HUES6 (cell line): ENCODE measurements at regions not wholly inside any gene's neighbourhood (a gene's known extent, or its start where the extent isn't known, plus 50 kb on each side); places are given as distances from the start of the nearest gene placed in this dataset.

Source experiments
- H3K27ac ChIP-seq: 2 replicates; pipeline ENCODE4 v1.7.0; 2013; ENCODE audit warnings: low read depth, mild to moderate bottlenecking, low read length, inconsistent platforms
- H3K27me3 ChIP-seq: 2 replicates; pipeline ENCODE4 v1.6.1; 2013; ENCODE audit warnings: low read length; ENCODE audit not compliant: control insufficient read depth, insufficient read depth
- H3K36me3 ChIP-seq: 2 replicates; pipeline ENCODE4 v1.6.1; 2013; ENCODE audit warnings: low read length; ENCODE audit not compliant: control insufficient read depth, insufficient read depth
- H3K4me1 ChIP-seq: 2 replicates; pipeline ENCODE4 v1.6.1; 2013; ENCODE audit warnings: low read length; ENCODE audit not compliant: control insufficient read depth, insufficient read depth
- H3K4me3 ChIP-seq: 2 replicates; pipeline ENCODE4 v1.5.1; 2013; ENCODE audit warnings: low read depth, low read length
- H3K9ac ChIP-seq: one replicate; pipeline ENCODE4 v1.6.1; 2013; ENCODE audit warnings: mild to moderate bottlenecking, low read length
- H3K9me3 ChIP-seq: 2 replicates; pipeline ENCODE4 v1.6.1; 2013; ENCODE audit warnings: low read depth, low read length; ENCODE audit not compliant: control insufficient read depth, insufficient read depth

DNA sequence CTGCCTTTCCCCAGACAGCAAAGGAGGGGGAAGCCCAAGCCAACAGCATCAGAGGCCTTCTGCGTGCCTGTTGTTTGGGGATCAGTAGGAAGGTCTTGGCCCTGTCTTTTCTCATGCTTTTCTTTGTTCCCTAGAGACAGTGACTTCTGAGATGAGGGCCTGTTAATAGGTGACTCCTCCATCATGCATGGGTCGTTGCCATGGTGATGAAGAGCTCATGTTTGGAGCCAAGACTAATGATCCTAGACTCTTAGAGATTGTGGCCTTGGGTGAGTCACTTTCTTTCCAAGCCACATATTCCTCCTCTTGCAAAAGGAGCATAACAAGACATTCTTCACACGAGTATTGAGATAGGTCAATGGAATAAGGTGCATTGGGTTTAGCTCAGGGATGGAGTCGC lies 201.1 kb upstream of the ASIC2 start:
- H3K9ac ChIP-seq, result no peak overlapping the region
- no peak overlapping the region for H3K27ac ChIP-seq
- H3K4me1 ChIP-seq, result no peaks in the 10 kb centered on the region
- H3K27me3 ChIP-seq, result no peaks in the 10 kb centered on the region
- no peaks in the 10 kb centered on the region for H3K9me3 ChIP-seq
- H3K4me3 ChIP-seq, result no peak overlapping the region
- no peaks in the 10 kb centered on the region for H3K36me3 ChIP-seq

DNA sequence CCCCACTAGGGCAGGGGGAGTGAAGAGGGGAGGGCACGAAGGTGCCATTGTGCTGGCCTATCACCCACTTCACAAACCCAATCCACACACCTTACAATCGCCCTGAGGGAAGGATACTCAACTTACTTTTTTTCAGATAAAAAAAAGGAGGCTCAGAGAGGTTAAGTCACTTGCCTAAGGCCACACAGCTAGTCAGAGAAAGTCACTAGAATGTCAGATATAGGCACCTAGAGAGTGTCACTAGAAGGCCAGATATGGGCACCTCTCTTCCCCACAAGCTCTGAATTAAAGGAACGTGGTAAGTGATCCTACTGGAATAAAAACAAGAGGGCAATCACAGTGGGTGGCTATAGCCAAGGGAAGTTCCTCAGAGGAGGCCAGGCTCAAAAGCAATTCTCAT lies 204.5 kb upstream of the ASIC2 start:
- Histone ChIP-seq H3K4me1 (no peaks in the 10 kb centered on the region), H3K27me3 (no peaks in the 10 kb centered on the region), H3K27ac (no peak overlapping the region), H3K36me3 (no peaks in the 10 kb centered on the region), H3K9me3 (no peaks in the 10 kb centered on the region), H3K9ac (no peak overlapping the region), H3K4me3 (no peak overlapping the region)

DNA sequence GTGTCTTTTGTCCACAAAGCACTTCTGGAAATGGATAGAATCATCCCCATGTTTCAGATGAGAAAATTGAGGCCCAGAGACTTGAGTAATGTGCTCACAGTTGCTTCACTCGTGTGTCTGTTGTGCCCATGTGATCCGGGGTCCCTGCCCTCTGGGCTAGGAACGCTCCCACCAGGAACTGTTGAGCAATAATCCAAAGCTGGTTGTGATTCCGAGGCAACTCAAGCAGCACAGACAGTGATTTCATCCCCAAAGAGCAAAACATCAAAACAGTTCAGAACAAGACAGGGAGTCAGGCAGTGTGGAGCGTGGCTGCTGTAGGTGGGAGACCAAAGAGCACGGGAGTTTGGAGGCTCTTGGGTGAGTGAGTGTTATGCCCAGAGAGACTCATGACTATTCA lies 205.0 kb upstream of the ASIC2 start:
- Histone ChIP-seq H3K27me3 (no peaks in the 10 kb centered on the region), H3K36me3 (no peaks in the 10 kb centered on the region), H3K4me3 (no peak overlapping the region), H3K9me3 (no peaks in the 10 kb centered on the region), H3K4me1 (no peaks in the 10 kb centered on the region), H3K9ac (no peak overlapping the region), H3K27ac (no peak overlapping the region)

DNA sequence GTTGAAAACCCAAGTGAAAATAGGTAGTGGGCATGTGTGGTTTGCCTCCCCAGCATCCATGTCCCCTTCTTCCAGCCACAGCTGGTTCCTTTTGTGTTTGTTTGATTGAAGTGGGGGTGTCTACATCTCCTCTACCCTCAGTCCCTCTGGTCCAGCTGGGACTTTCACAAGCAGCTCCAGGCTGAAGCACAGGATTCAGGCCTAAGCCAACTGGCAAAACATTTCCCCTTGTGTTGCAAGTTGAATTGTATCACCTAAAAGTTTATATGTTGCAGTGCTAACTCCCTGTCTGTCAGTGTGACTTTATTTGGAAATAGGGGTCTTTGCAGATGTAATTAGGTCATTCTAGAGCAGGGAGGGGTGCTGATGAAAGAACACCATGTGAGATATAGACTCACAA lies 205.9 kb upstream of the ASIC2 start:
- Histone ChIP-seq H3K36me3 (no peaks in the 10 kb centered on the region), H3K9me3 (no peaks in the 10 kb centered on the region), H3K4me3 (no peak overlapping the region)

DNA sequence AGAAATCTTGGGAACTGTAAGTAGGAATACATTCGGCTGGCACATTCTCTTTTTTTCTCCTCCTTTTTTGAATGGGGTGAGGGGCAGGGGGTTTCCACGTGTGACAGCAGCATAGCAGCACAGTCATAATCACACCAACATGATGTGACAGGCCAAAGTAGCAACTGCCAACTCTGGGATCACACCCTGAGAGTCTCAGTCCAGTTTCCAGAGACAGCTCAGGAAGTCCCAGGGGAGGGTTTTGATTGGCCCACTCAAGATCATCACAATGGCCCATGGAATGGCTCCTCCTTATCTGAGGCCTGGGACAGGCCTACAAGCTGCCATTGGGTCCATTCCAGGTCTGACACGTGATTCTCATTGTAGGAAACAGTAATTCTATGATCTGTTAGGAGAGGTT lies 207.1 kb upstream of the ASIC2 start:
- Histone ChIP-seq H3K9ac (no peak overlapping the region), H3K27ac (no peak overlapping the region), H3K9me3 (no peaks in the 10 kb centered on the region), H3K4me3 (no peak overlapping the region), H3K27me3 (no peaks in the 10 kb centered on the region), H3K4me1 (no peaks in the 10 kb centered on the region), H3K36me3 (no peaks in the 10 kb centered on the region)

More for the DNA sequence above, 205.9 kb upstream of the ASIC2 start:
- H3K9ac ChIP-seq, result no peak overlapping the region
- no peaks in the 10 kb centered on the region for H3K27me3 ChIP-seq
- H3K4me1 ChIP-seq, result no peaks in the 10 kb centered on the region
- no peak overlapping the region for H3K27ac ChIP-seq

DNA sequence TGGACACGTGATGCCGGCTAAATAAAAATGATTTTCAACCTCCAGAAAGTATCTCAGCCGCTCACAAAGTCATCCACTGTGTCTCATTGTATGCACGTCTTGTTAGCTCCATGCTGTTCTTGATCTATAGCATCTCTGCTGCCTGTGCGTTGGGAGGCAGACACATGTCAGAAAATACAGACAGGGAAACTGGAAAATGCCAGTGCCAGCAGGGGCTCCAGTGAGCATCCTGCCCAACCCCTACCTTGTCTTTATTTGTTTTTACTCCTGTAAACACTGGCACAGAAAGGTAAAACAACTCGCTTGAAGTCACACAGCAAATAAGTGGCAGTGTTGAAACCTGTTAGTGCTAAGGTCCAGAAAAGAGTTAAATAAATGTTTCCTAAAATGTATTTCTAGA lies 208.1 kb upstream of the ASIC2 start:
- Histone ChIP-seq H3K27ac (no peak overlapping the region), H3K4me3 (no peak overlapping the region), H3K36me3 (no peaks in the 10 kb centered on the region), H3K27me3 (no peaks in the 10 kb centered on the region), H3K9ac (no peak overlapping the region), H3K4me1 (no peaks in the 10 kb centered on the region), H3K9me3 (no peaks in the 10 kb centered on the region)

DNA sequence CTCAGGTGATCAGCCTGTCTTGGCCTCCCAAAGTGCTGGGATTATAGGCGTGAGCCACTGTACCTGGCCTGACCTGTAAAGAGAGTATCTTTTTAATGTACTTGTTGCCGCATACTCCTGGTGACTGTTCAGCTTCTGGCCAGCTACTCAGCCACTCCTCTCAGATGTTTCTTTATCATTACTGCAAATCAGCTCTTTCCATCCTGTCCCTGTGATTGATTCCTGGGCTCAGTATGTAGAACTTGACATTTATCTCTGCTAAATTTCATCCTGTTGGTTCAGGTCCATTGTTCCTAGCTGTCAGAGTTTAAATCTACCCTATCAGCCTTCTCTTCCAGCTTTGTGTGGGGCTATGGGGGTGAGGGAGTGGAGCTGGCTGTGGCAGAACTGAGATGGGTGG lies 211.5 kb upstream of the ASIC2 start:
- H3K27me3 ChIP-seq, result no peaks in the 10 kb centered on the region
- H3K4me1 ChIP-seq, result no peaks in the 10 kb centered on the region
- H3K4me3 ChIP-seq, result no peak overlapping the region
- H3K27ac ChIP-seq, result no peak overlapping the region
- no peak overlapping the region for H3K9ac ChIP-seq
- no peaks in the 10 kb centered on the region for H3K36me3 ChIP-seq
- no peaks in the 10 kb centered on the region for H3K9me3 ChIP-seq

DNA sequence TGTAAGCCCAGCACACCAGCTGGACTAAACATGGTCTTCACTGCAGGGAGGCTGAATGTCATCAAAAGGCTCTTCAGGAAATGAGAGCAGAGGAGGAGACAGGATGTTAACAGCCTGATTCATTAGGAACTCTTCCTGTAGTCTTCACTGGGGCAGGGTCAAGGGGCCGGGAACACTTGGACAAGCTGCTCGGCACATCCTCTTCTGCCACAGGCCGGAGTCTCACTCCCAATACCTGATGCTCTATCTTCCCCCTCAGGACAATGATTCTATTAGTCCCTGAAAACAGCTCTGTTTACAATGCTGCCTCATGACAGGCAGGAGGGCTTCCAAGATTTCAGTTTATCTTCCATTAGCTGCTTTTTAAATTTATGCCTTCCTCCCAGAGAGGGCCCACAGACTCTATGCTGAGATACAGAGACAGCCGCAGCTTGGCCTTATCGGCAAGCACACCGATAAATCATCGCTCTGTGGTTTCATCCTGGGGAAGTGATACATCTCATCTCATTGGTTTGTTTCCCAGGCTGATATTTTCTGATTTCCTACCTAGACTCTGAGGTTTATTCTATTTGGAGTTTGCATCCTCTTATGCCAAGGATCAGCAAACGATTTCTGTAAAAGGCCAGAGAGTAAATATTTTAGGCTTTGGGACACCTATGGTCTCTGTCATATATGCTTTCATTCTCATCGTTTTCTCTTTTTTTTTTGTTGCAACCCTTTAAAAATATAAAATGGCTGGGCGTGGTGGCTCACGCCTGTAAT lies 214.0 kb upstream of the ASIC2 start:
- H3K9ac ChIP-seq, result no peak overlapping the region

DNA sequence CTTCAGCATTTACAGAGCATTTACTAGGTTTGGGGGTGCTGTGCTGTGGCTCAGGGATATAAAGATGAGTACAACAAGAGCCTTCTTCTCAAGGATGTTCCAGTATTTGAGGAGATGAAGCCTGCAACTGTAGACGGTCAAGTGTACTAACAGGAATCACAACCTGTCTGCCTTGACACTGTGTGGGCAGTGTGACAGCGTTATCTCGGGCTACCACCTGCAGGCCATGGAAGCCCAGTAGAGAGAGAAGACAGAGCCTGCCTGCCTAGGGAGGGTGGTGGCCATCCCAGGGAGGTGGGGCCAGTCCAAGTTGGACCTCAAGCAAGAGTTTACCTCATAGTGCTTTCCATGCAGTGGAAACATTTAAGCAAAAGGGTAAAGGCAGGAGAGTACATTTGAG lies 215.1 kb upstream of the ASIC2 start:
- H3K4me3 ChIP-seq, result no peak overlapping the region
- H3K36me3 ChIP-seq, result no peaks in the 10 kb centered on the region
- no peaks in the 10 kb centered on the region for H3K4me1 ChIP-seq
- no peak overlapping the region for H3K27ac ChIP-seq
- no peaks in the 10 kb centered on the region for H3K9me3 ChIP-seq
- H3K27me3 ChIP-seq, result no peaks in the 10 kb centered on the region; the same call in 1 of the 2 replicates
- H3K9ac ChIP-seq, result no peak overlapping the region

More for the DNA sequence above, 214.0 kb upstream of the ASIC2 start:
- Histone ChIP-seq H3K36me3 (no peaks in the 10 kb centered on the region), H3K27me3 (no peaks in the 10 kb centered on the region), H3K4me3 (no peak overlapping the region), H3K27ac (no peak overlapping the region), H3K9me3 (no peaks in the 10 kb centered on the region), H3K4me1 (no peaks in the 10 kb centered on the region)

DNA sequence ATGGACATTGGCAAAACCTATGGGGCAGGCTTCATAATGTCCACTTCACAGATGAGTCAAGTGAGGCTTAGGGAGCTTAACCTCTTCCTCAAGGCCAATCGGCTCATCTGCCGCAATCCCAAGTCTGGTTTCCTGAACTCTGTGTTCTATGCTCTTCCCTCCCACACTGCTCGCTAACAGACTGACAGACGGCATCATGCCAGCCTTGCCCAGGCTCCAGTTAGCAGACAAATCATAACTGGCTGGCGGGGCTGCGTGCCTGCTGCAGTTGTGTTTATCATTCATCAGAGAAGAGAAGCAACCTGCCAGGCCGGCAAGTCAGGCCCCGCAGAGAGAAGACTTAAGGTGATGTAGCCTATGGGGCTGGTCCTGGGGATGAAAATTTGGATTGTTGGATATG lies 216.2 kb upstream of the ASIC2 start:
- Histone ChIP-seq H3K9me3 (no peaks in the 10 kb centered on the region), H3K27ac (no peak overlapping the region), H3K9ac (no peak overlapping the region), H3K4me1 (no peaks in the 10 kb centered on the region), H3K36me3 (no peaks in the 10 kb centered on the region), H3K27me3 (no peaks in the 10 kb centered on the region; the same call in 1 of the 2 replicates), H3K4me3 (no peak overlapping the region)

DNA sequence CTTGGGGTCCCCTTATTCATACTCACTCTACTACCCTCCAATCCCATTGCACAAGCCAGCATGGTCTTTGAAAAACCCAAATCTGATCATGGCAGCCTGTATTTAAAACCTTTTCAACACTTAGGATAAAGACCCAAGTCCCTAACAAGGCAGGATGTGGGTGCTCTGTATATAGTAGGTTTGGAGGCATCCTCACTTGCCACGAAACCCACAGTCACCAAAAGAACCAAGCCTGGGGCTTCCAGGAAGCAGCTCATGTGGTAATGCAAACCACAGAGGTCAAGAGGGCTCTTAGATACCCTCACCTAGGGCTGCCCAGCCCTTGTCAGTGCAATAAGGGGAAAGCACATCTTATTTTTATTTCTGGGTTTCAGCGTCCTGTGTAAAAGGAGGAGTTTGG lies 218.6 kb upstream of the ASIC2 start:
- Histone ChIP-seq H3K4me1 (no peaks in the 10 kb centered on the region), H3K9ac (no peak overlapping the region), H3K27ac (no peak overlapping the region), H3K4me3 (no peak overlapping the region), H3K36me3 (no peaks in the 10 kb centered on the region), H3K9me3 (no peaks in the 10 kb centered on the region), H3K27me3 (no peaks in the 10 kb centered on the region; the same call in 1 of the 2 replicates)
